GM13976 (cell line): ENCODE measurements at regions not wholly inside any gene's neighbourhood (a gene's known extent, or its start where the extent isn't known, plus 50 kb on each side); places are given as distances from the start of the nearest gene placed in this dataset.

Source experiments
- DNase-seq: peaks from one replicate; pipeline ENCODE4 v3.0.0; 2012; ENCODE audit warnings: low spot score
- in situ Hi-C: fragments of 300-500 bp; cut with MboI; formaldehyde crosslinking; loops from one replicate; pipeline ENCODE4 v1.12.0; 2022; ENCODE audit warnings: low sequenced_read_pairs, mixed read lengths, inconsistent platforms; ENCODE audit not compliant: unreplicated experiment
- TF ChIP-seq, protein P1 (sequence below): IDR thresholded peaks from 2 replicates; pipeline ENCODE4 v1.5.1; 2012; ENCODE audit warnings: borderline replicate concordance, mild to moderate bottlenecking; ENCODE audit not compliant: insufficient read depth; ENCODE audit errors: extremely low read depth, missing control alignments, control extremely low read depth

DNA sequence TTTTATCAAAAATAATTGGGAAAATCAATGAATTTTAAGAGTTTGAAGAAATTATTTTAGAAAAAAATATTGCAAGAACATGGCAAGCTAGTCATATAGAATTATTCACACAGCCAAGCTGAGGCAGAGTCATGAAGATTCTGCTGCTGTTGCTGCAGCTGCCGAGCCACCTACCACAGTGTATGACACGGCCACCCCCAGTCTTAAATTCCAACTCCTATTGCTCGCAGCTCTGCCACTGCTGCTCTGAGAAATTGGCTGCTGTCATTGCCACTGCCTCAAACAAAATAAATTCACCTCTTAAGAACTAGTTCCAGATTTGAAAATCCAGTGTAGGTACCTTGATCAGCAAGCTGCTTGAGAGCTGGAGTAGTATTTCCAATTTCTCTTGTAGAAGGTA, 1318.8 kb upstream of the ACO1 start:
- in situ Hi-C loops, result no loop called here
- no peak for DNase-seq
- TF ChIP-seq, protein P1, sequence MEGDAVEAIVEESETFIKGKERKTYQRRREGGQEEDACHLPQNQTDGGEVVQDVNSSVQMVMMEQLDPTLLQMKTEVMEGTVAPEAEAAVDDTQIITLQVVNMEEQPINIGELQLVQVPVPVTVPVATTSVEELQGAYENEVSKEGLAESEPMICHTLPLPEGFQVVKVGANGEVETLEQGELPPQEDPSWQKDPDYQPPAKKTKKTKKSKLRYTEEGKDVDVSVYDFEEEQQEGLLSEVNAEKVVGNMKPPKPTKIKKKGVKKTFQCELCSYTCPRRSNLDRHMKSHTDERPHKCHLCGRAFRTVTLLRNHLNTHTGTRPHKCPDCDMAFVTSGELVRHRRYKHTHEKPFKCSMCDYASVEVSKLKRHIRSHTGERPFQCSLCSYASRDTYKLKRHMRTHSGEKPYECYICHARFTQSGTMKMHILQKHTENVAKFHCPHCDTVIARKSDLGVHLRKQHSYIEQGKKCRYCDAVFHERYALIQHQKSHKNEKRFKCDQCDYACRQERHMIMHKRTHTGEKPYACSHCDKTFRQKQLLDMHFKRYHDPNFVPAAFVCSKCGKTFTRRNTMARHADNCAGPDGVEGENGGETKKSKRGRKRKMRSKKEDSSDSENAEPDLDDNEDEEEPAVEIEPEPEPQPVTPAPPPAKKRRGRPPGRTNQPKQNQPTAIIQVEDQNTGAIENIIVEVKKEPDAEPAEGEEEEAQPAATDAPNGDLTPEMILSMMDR, result no peak

DNA sequence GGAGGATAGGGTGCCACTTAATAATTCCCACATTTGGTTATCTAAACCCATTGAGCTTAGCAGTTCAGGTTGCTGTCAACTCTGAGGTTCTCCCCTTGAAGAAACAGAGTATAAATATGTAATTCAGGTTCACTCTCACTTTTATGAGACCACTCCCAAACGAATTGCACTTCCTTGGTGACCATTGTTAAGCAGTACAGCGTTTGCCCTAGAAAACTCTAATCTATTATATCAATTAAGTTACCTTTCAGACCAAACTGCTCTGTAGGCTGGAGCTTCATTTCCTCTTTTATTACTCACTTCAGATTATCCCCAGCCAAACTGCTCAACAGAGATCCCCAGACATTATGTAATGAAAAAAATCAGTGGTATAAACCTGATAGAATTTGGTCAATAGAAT, 1317.0 kb upstream of the ACO1 start:
- TF ChIP-seq, protein P1, result no peak
- no peak for DNase-seq
- in situ Hi-C loops, result no loop called here

DNA sequence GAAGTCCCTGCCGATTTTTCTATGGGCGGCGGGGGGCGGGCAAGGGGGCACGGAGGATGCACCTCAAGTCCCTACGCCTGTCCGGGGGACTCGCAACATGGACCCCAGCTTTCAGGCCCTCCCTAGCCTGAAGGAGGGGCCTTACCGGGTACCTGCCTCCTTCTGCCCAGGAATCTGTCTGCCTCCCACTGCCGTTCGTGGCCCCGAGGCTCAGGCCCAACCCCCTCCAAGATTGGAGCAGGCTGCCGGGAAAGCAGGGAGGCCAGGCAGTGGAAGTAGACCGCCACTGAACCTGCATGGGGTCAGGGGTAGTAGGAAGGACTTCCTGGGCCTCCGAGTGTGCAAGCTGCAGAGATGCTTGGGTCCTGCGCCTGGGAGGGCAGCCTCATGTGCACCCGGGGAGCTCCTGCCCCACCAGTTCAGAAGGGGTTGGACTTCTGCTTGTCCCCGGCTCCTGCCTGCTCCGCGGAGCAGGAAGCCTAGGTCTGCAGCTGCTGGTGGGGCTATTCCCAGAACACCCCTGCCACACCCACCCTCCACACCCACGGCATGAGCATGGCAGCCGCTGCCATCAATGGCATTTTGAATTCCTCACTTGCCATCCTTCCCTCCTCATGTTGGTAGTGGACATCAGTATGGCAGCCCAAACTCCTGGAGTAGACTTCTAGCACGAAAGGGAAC, 1312.7 kb upstream of the ACO1 start:
- TF ChIP-seq, protein P1, result no peak
- no peak for DNase-seq
- in situ Hi-C loops, result no loop called here

DNA sequence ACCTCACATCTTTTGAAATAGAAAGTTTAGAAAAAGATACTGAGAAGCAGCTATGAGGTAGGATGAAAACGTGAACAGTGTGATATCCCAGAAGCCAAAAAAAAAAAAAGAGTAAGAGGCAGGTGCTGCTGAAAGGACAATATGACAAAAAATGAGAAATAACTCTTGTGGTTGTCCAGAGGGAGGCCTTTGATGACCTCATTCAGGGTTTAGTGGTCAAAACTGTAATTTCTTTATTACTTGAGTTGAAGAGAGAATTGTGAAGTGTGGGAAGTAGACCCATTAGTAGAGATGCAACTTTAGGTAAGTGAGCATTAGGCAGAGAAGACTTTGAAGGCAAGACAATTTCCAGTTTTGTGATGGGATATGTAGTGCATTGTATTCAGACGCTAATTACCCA, 1306.3 kb upstream of the ACO1 start:
- DNase-seq, result no peak
- TF ChIP-seq, protein P1, result no peak
- in situ Hi-C loops, result no loop called here

DNA sequence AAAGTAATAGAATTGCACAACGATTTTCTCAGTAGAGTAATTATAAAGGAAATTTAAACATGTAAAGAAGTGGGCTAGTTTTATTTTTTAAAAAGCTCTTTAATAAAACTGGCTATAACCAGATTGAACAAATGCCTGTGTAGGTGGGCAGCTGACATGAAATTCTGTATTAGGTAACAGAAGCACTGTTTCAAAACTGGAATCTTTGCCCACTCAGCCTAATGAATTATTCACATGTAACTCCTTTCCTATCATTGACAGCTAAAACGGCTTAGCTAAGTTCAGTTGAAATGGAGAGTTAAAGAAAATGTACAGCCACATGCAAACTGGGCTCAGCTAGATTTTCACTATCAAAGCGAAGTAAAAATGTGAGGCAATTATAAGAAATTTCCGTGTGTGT, 1300.1 kb upstream of the ACO1 start:
- TF ChIP-seq, protein P1, result no peak
- no peak for DNase-seq
- in situ Hi-C loops, result no loop called here

DNA sequence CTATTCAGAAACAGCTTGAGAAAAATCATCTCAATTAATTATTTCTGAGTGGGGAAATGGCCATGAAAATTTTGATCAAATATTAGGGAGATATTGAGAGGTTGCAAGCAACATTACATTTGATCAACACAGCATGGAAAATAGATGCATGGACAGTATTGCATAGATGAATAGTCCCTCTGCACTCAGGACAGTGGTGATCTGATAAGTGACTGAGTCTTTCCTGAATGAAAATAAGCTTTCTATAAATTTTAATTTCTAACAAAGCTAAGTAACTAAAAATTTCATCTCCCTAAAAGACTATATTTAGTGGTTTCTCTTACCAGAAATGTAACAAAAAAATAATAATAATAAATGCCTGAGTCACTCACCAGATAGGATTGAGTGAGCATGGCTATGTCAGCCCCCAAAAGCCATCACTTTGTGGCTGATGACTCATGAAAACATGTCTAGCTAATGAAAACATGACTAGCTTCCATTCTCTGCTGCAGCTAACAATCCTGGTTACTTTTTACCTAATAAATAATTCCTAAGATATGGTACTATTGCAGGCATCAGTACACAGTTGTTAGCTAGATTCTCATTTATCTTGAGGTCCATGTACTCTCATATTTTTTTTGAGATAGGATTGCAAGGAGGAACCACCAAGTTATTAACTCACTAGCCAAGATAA, 1294.8 kb upstream of the ACO1 start:
- in situ Hi-C loops, result no loop called here
- TF ChIP-seq, protein P1, result no peak
- no peak for DNase-seq

DNA sequence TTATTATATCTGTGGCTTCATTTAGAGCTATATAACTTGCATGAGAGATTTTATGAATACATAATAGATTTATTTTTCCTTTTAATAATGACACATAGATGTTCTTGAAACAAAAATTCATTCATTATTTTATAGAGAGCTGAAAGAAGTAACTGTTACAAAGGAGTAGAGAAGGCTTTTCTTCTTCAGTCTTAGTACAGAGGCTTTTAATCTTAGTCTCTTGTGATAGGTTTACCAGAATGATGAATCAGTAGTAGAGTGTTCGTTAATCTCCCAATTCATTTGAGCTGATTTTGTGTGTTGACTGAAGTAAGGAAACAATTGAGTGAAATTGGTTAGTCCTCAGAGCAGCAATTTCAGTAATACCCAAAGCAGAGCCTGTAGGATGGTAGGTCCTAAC, 1284.1 kb upstream of the ACO1 start:
- TF ChIP-seq, protein P1, result no peak
- in situ Hi-C loops, result no loop called here
- no peak for DNase-seq
